Activated CD4-positive, alpha-beta T cell treated with anti-CD3 and anti-CD28 coated beads for 1 hour (primary cell): ENCODE measurements at regions not wholly inside any gene's neighbourhood (a gene's known extent, or its start where the extent isn't known, plus 50 kb on each side); places are given as distances from the start of the nearest gene placed in this dataset.

Source experiments
- DNase-seq: peaks from one replicate; pipeline ENCODE4 v3.0.0-alpha.2; 2020

DNA sequence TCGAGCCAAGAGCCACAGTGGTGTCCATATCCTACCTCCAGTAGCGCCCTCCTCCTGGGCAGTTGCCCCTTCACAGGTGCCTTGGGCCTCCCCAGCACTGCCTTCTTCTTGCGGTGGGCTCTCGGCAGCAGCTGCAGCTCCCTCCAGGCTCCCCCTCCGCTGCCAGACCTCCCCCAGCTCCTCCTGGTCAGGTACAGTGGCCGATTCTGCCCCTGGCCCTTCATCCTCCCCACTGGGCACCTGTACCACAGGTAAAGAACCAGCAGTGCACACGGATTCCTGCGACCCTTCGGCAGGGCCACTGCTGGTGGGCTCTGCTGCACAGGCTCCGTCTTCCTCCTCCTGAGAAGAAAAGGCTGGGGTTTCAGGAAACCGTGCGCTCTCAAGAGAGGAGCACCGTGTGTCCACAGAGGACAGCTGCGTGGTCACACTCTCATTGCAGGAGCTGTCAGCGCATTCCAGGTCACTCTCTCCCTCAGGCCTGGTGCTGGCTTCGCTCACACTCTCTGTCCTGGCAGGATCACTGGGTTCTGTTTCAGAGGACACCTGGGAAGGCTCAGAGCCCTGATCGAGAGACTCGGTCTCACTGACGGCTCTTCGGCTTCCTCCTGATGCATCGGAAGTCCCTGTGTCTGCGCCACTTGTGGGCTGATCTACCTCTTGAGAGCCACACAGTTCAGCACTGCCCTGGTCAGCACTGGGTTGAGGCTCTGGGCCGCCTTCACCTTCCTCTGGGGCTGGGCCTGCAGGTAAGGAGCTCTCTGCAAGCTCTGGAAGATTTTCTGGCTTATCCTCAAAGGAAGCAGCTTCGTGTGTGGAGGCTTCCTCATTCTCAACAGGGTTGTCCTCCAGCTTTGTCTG is 147.4 kb upstream of the STK17B start:
- no peak for DNase-seq

DNA sequence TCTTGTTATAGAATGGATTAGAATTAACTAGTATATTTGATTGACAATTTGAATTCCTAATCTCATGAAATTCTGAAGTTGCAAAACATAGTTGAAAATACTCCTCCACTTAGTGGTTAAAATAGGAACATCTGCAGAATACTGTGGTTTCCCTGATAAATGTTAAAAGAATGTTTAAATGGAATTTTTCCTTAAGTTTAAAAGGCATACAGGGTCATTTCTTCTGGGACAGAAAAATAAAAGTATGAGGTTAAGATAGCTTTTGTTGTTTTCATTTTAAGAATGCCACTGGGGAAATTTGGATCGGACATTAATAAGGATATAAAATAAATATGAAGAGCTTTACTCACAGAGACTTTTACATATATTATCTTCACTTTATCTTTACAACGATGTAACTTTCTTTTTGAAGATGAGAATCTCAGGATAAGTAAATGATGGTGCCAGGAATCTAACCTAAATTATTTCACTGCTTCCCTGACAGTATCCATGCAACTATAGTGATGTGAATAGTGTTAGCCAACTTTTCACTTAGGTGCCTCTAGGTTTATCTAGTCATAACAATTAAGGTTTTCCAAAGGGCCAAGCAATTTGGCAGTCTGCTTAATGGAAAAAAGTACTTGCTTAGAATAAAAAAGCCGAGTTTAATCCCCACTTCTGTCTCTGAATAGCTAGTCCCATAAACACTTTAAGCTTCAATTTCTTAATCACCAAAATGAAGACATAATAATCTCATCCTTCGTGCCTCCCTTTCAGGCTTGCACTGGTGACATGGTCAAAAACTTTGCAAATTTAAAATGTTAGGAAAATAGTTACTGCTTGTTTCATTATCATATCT is 151.8 kb upstream of the STK17B start:
- DNase-seq, result no peak

DNA sequence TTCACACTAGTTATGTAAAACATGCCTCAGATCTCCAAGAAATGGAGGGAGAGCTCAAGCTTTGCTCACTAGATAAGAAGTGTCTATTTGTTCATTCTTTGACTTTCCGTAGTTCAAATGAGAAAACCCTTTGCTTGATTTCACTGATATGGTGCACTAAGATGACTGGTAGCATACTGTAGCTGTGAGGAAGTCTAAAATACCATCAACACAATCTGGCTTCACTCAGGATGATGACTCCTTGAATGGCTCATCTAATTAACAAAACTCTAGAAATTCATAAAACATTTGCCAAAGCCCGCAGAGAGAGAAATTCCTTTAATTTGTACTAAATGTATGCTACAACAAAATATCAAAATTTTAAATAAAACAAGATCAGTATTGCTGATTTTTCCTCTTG is 152.8 kb upstream of the STK17B start:
- no peak for DNase-seq

DNA sequence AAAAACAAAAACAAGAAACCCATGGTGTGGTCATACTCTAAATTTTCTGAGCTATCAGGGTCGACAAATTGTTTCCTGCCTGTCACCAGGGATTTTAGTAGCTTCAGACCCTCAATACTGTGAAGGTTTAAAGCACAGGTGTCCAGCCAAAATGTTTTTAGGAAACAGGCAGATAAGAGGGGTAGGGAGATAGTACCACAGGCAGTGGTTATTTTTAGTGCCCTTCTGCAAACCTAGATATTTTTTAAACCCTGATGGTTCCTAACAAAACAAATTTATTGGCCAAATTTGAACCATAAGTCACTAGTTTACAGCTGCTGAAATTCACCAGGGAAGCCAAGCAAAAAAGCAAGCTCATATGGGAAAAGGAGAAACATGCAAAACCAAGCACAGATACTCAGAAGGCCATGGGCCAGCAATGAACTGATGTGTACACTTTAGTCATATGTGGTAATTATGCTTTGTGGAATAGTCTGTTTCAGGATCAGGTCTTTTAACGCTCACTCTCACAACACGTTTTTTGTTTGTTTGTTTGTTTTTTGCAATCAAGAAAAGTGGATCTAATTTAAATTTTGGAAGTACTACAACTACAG is 156.8 kb upstream of the STK17B start:
- DNase-seq, result no peak

DNA sequence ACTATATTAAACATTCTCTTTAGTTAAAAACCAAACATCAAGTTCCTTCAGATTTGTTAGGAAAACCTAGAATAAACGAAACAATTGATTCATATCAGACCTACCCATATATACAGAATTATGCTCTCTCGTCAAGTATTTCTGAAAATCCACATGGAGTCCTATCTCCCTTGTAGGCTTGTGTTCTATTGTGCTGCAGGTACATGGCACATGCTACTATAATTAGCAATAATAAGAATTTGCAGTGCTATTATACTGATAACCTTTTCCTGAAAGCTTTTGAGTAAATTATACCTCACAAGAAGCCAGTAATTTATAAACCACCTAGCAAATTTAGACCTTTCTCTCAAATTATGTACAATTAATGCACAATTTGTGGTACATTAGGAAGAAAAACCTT is 158.6 kb upstream of the STK17B start:
- DNase-seq, result no peak

DNA sequence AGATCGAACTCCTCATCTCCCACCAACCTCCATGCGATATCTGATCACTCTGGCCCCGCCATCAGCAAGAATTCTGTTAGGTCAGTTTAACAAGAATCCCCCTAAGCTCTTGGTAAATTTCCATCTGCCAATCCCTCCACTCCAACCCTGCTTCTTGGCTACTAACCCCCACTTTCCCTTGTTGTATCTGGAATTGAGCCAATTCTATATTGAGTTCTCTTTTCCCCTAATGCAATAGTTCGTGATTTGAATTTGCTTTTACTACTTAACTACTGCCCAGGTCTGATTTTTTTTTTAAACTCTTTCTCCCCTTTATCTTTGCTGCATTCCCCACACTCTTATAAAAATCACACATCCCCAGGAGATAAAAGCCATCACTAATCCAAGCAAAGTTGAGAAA is 159.3 kb upstream of the STK17B start:
- no peak for DNase-seq

DNA sequence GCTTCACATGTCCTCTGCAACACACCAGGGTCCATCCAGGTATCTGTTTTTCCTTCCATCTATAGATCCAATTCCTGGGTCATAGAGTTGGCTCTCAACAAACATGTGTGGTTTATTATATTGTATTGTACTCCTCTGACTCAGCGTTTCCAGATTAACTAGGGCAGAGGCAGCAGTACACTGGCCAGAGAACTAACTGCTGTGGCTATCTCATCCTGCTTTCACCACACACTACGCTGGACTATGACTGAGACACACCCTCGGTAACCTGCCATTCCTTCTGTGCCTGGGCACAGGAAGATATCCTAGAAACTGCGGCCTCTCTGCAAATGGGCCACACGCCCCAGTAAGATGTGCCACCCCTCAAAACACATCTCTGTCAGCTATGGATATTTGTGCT is 159.8 kb upstream of the STK17B start:
- no peak for DNase-seq

DNA sequence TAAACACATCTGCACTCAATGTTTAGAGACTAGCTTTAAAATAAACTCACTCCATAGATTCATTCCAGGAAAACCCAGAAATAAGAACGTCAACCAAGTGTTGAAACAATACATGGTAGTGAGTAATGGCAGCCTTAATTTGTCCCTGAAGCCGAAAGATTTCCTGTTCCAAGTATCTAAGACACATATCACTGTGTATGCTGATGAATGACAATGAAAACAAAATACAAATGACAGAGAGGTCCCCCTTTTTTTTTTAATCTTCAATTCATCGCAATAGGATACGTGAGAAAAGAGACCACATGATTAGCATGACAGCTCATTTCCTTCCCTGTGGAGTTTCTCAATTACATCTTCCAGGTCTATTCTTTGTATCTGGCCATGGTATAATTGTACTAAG is 160.5 kb upstream of the STK17B start:
- no peak for DNase-seq

DNA sequence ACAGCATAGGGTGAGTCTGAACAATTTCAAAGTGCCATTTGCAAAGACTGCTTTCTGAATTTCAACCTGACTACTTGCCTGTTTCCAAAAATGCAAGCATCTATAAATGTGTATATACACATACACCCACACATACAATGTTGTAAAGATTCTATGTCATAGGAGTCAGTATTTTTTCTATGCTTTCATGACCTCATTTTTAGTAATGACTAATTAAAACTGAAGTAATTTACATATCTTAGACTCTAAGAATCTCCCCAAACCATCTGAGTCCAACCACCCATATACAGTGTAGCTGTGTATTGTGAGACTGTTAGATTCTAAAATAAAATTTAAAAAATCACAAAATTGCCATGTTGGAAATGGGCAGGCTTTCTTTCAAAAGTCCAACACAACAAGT is 162.0 kb upstream of the STK17B start:
- no peak for DNase-seq

DNA sequence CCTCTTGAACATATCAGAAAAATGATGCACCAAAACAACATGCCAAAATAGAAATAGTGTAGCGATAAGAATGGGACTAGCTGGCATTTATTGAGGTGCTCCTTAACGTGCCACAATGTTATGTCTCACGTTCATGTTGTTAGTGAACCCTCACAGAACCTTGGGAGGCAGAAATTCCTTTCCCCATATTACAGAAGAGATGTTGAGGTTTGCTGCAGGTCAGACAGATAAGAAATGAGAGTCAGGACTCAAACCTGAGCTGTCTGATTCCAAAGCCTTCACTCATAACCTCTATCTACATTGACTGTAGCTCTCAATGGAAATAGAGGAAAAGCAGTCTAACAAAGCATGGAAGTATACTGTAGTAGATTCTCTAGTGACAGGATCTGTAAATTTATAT is 163.3 kb upstream of the STK17B start:
- DNase-seq, result no peak

DNA sequence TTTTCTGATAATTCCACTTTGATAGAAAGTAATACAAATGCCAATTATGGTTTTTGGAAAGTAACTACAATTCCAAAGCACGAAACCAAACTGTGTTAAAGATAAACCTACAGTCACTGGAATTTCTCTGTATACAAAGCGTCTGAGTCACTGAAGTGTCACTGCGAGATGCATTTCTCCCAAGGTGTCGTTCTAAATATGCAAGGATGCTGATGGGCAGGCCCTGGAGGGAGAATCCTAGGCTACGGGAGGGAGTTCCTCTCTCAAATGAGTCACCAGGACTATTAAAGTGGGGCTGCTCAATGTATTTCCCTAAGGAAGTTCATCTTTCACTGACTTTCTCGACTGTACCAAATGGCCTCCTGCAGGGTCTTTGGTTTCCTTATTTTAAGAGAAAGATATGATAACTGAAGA is 163.8 kb upstream of the STK17B start:
- no peak for DNase-seq

DNA sequence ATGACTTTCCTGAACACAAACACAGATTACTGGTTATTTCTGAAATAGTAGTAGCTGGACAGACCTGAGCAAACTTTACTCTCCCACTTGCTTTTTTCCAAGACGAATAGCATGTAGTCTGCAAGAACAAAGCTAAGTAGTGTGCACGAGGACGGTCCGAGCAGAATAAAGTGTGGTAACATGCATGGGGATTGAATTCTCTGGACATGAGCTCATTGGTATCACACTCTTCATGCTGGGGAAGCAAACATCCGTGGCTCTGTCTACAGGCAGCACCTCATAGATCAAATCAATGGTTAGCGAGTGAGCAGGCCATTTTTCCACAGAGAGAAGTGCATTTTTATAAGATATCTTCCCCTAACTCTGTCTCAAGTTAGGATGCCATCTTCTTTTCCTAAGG is 164.8 kb upstream of the STK17B start:
- DNase-seq, result no peak

DNA sequence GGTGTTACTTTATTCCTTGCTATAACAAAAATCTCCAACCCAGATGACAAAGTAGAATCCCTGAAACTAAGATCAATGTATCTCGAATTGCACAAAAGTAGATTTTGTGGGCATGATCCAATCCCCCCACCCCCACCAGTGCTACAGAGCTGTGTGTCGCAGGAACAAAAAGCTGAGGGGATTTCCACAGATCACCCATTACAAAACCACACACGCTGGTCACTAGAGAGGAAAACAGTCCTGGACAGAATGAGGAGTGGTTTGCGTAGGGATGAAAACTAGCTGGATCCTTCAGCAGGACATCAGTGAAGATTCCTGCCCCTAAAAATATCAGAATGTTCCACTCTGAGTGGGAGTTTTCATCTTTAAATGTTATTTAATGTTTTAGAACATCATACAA is 165.3 kb upstream of the STK17B start:
- no peak for DNase-seq

DNA sequence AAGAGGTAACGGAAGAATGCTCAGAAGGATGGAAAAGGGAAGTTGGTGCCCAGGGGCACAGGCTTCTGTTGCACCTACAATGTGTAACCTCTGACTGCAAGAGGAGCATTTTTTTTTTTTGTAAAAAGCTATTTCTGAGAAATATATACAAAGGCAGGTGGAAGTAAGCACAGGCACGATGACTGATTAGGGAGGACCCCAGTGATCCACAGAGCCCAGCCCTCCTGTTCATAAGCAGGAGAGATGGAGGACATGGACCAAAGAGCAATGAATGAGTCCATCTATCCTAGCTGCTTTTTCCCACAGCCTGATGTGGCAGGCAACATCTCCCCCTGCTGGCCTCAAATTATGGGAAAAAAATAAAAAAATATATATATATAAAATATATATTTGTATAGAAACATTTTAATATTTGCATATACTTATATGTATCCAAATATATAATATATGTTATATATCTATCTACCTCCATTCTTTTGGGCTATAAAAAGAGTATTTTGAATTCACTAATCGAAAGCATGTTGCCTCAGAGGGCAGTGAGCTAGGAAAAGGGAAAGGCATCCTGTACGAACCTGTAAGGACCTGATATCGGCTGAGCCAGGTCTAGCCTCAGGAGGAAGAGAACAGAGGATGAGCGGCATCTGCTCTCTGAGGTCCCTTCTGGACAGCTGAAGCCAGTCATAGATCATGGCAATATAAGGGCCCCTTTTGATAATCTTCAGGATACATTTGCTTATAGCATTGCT is 166.0 kb upstream of the STK17B start:
- peak; percentile 15 for DNase-seq

DNA sequence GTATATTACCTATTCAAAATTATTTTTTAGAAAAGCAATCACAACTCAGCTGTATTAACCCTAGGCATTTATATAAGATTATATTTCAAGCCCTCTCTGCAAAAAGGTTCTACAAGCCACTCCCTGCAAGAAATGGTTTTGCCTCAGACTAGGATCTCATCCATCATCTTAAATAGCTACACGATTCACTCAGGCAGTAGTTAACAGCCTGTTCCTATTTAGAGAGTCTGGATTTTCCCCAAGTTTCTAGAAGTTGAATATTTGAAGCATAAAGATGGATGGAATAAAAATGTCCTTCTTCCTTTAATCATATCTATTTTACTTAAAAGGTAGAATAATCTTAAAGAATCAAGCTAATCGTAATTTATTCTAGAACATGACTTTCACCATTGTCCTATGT is 167.1 kb upstream of the STK17B start:
- DNase-seq, result no peak

DNA sequence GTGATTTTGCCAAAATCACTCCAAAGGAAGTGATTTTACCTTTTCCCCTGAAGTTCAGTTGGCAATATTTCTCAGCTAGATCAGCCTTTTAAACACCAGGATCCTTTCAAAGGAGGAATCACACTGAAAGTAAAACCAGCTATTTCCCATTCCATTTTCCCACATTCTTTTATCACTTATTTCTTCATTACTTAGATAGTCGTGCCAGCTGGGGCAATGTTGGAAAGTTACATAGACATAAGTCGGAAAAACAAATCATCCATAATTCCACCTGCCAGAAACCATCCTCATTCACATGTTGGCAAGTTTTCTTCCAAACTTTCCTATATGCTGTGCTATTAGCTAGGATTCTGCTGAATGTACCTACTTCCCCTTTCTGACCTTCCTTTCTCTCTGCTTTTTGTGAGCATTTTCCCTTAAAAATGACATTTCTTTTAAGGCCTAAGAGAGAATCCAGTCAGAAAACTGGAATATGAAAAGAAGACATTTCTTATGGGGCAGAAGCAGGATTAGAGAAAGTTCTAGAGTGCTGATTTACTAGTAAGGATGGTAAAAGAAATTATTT is 170.0 kb upstream of the STK17B start:
- DNase-seq, result no peak

DNA sequence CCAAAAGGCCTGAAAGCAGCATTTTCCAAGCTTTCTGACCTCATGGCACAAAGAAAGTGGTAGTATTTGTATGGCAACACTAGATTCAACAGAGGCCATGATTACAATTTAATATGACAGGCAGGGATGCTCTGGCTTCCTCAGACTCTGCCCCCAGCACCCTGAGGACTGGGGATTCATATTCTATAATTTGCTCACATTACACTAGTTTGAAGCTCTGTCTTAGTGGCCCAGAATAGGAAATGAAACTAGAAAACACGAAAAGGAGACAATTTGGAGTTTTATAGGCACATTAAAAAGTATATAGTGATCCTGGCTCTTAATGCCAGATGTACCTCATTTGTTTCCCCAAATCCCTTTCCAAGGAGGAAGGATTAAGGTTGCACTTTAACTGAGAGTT is 173.0 kb upstream of the STK17B start:
- DNase-seq, result no peak

DNA sequence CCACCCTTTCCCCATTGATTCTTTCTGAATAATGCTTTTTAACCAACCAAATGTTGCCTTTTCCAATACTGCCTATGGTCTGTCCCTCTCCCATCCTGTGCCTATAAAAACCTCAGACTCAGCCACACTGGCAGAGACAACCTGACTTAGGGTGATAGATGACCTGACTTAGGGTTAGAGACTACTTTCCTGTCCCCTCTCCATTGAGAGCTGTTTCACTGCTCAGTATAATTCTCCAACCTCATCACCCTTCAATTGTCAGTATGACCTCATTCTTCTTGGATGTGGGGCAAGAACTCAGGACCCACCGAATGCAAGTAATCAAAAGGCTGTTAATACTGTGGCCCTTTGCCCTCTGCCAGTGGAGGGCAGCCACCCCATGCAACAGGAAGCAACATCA is 182.3 kb upstream of the STK17B start:
- DNase-seq, result no peak

DNA sequence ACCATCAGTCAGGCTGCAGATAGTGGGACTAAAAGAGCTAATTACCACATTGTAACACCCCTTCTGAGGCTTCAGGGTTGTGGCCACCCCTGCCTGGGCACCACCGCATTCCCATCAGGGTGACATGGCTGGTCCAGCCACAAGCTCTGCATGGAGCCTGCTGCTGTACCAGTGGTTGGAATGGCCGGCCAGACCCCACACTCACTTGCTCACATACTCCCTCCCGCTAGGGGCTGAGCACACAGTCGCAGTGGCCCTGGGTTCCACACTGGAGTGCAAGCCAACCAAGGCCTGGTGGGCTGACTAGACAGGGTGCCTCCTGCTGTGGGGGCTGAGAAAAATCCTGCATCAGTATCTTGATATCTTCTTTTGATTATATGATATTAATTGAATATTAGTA is 182.8 kb upstream of the STK17B start:
- DNase-seq, result no peak

DNA sequence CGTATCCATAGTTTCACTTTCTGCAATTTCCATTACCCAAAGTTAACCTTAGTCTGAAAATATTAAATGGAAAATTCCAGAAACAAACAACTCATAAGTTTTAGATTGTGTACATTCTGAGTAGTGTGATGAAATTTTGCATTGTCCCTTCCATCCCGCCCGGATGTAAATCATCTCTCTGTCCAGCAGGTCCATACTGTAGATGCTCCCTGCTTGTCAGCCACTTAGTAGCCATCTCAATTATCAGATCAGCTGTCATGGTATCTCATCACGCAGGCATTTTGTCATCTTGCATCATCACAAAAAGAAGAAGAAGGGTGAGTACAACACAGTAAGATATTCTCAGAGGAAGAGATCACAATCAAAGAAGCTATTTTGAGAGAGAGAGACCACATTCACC is 185.0 kb upstream of the STK17B start:
- no peak for DNase-seq

DNA sequence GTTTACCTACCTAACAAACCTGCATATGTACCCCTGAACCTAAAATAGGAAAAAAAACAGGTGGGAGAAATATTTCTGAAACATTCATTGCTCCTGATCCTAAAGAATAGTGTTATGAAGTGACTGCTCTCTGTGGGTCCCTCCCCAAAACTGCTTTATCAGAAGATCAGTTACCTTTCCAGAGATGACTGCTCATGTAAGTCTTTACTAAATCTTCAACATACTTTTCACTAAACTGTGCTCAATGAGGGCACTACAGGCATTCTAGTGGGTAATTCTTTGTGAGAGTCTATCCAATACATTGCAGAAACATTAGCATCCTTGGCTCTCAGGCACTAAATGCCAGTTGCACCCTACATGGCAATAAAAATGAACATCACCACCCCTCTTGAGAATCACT is 189.3 kb upstream of the STK17B start:
- no peak for DNase-seq

DNA sequence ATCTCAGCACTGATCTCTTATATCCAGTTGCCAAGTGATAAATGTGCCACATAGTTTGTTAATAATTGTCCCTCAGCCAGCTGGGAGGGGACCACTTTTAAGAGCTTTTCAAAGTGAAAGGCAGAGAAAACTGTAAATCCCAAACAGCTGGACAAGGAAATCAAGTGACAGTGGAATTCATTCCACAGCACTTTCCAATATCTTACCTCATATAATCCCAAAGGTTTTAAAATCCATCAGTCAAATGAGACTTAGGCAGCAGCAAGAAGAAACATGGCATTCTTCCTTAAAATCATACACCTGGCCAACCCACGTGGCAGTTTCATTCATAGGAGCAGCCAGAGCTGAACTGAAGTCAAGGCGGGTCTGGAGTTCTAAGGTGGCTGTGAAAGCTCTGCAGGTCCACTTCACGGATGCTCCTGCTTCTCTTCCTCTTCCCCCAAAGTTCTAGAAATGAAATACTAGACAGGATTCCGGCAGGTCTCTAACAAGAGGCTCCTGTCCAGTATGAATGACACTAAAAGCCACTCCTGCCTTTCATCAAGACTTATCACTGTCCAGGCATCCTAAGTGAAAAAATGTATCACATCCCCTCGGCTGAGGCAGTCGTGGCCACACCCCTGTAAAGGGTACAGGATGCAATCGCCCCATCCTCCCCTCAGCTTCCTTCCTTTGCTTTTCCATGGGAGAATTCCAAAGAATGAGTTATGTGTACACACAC is 190.4 kb upstream of the STK17B start:
- no peak for DNase-seq
